Mesenchymal stem cell (in vitro differentiated cells and primary cell): ENCODE measurements at regions not wholly inside any gene's neighbourhood (a gene's known extent, or its start where the extent isn't known, plus 50 kb on each side); places are given as distances from the start of the nearest gene placed in this dataset.

ENCODE experiments used
- DNase-seq: peaks from one replicate; pipeline ENCODE4 v3.0.0-alpha.2; 2013
- H2AFZ ChIP-seq: one replicate; pipeline ENCODE4 v1.6.1; 2013; ENCODE audit warnings: low read depth, mild to moderate bottlenecking, control low read depth, inconsistent platforms, low read length, moderate library complexity
- H2AK5ac ChIP-seq: 2 replicates; pipeline ENCODE4 v1.6.1; 2013; ENCODE audit warnings: low read length, moderate library complexity, mild to moderate bottlenecking, inconsistent platforms; ENCODE audit not compliant: severe bottlenecking
- H2BK120ac ChIP-seq: one replicate; pipeline ENCODE4 v1.6.1; 2013; ENCODE audit warnings: low read depth, mild to moderate bottlenecking, inconsistent platforms, low read length, moderate library complexity
- H2BK12ac ChIP-seq, 2 experiments: one replicate each; pipeline ENCODE4 v1.6.1; 2013; ENCODE audit warnings: inconsistent platforms in 2 of 2, low read length in 2 of 2, mild to moderate bottlenecking in 2 of 2, moderate library complexity in 2 of 2, control low read depth in 1 of 2
- H2BK15ac ChIP-seq: one replicate; pipeline ENCODE4 v1.6.1; 2013; ENCODE audit warnings: mild to moderate bottlenecking, low read depth, inconsistent platforms; ENCODE audit not compliant: poor library complexity, severe bottlenecking
- H2BK5ac ChIP-seq: 2 replicates; pipeline ENCODE4 v1.6.1; 2013; ENCODE audit warnings: low read depth, mild to moderate bottlenecking, low read length, control low read depth, inconsistent platforms; ENCODE audit not compliant: poor library complexity, severe bottlenecking
- H3K14ac ChIP-seq, 2 experiments: one replicate each; pipeline ENCODE4 v1.6.1; 2013; ENCODE audit warnings: inconsistent platforms in 2 of 2, low read length in 2 of 2, control low read depth in 1 of 2, mild to moderate bottlenecking in 1 of 2, moderate library complexity in 1 of 2
- H3K18ac ChIP-seq, 2 experiments: one replicate each; pipeline ENCODE4 v1.6.1; 2013; ENCODE audit warnings: inconsistent platforms in 2 of 2, low read length in 2 of 2, control low read depth in 1 of 2, low read depth in 1 of 2, mild to moderate bottlenecking in 1 of 2
- H3K23ac ChIP-seq, 2 experiments: one replicate each; pipeline ENCODE4 v1.6.1; 2013; ENCODE audit warnings: inconsistent platforms in 2 of 2, low read length in 2 of 2, mild to moderate bottlenecking in 2 of 2, moderate library complexity in 2 of 2, control low read depth in 1 of 2
- H3K27ac ChIP-seq: 2 replicates; pipeline ENCODE4 v1.5.1; 2013; ENCODE audit warnings: mild to moderate bottlenecking, moderate library complexity, low read length, control low read depth, inconsistent platforms; ENCODE audit not compliant: poor library complexity, severe bottlenecking
- H3K27me3 ChIP-seq, 2 experiments: 2 replicates each; pipeline versions ENCODE4 v1.6.1 to v1.7.0; 2013; ENCODE audit warnings: low read length in 2 of 2, mild to moderate bottlenecking in 2 of 2, moderate library complexity in 2 of 2, control low read depth in 1 of 2, inconsistent platforms in 1 of 2; ENCODE audit not compliant: control insufficient read depth in 1 of 2, insufficient read depth in 1 of 2
- H3K36me3 ChIP-seq, 2 experiments: 2 replicates each; pipeline versions ENCODE4 v1.6.1 to v1.7.0; 2013; ENCODE audit warnings: low read length in 2 of 2, control low read depth in 1 of 2, inconsistent platforms in 1 of 2, low read depth in 1 of 2, mild to moderate bottlenecking in 1 of 2; ENCODE audit not compliant: insufficient read depth in 2 of 2, control insufficient read depth in 1 of 2
- H3K4ac ChIP-seq, 2 experiments: one replicate each; pipeline ENCODE4 v1.6.1; 2013; ENCODE audit warnings: inconsistent platforms in 2 of 2, low read length in 2 of 2, mild to moderate bottlenecking in 2 of 2, moderate library complexity in 2 of 2, control low read depth in 1 of 2, low read depth in 1 of 2
- H3K4me1 ChIP-seq: 2 replicates; pipeline ENCODE4 v1.6.1; 2013; ENCODE audit warnings: low read depth, low read length, control low read depth; ENCODE audit not compliant: control insufficient read depth, insufficient read depth
- H3K4me2 ChIP-seq: 2 replicates; pipeline ENCODE4 v1.6.1; 2013; ENCODE audit warnings: low read length, mild to moderate bottlenecking, inconsistent platforms; ENCODE audit not compliant: poor library complexity, severe bottlenecking
- H3K4me3 ChIP-seq, 2 experiments: 2 replicates each; pipeline versions ENCODE4 v1.5.1 to v1.7.0; 2013; ENCODE audit warnings: low read length in 2 of 2, mild to moderate bottlenecking in 2 of 2, control low read depth in 1 of 2, low read depth in 1 of 2; ENCODE audit not compliant: insufficient read depth in 1 of 2
- H3K79me1 ChIP-seq: replicated peaks from 2 replicates; pipeline ENCODE4 v1.6.1; 2013; ENCODE audit warnings: mild to moderate bottlenecking, control low read depth, low read length, inconsistent platforms; ENCODE audit not compliant: poor library complexity, severe bottlenecking
- H3K9ac ChIP-seq: 2 replicates; pipeline ENCODE4 v1.7.0; 2013; ENCODE audit warnings: mild to moderate bottlenecking, low read length, moderate library complexity
- H3K9me3 ChIP-seq: 2 replicates; pipeline ENCODE4 v1.7.0; 2013; ENCODE audit warnings: mild to moderate bottlenecking, low read length; ENCODE audit not compliant: control insufficient read depth
- H4K8ac ChIP-seq: one replicate; pipeline ENCODE4 v1.6.1; 2013; ENCODE audit warnings: inconsistent platforms, mild to moderate bottlenecking, low read length, moderate library complexity
- H4K91ac ChIP-seq: one replicate; pipeline ENCODE4 v1.6.1; 2013; ENCODE audit warnings: mild to moderate bottlenecking, low read length, inconsistent platforms
- WGBS: methylation state at CpG from one replicate; pipeline ENCODE4 v1.1.7; 2013; ENCODE audit warnings: mixed read lengths; 5-methylcytosine and 5-hydroxymethylcytosine counted together

DNA sequence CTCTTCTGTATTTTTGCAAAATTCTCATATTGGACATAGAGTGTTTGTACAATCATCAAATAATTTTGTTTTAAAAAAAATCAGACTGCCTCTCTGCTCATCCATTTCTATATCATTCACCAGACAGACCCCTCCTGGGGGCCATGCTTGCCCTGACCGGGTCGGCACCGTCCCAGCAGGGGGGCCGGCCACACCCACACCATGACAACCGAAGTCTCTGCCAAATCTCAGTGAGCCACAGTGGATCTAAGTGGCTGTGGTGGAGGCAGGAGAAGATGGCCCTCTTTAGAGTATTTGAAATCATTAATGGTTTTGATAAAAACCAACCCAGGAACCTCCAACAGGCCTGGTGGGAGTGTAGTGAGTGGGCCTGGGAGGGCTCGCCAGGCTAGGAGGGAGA lies 66.9 kb upstream of the ADRA2C start:
- no peak overlapping the region for H3K23ac ChIP-seq
- no peak overlapping the region for H2AK5ac ChIP-seq
- H3K9ac ChIP-seq, result no peak overlapping the region
- WGBS, result 66% methylated on average over 6 of the region's 6 CpGs
- H3K4ac ChIP-seq, result no peak overlapping the region
- H3K27me3 ChIP-seq, result peaks cover 19 to 61% of the 10 kb centered on the region in 2 experiments
- H2BK5ac ChIP-seq, result no peak overlapping the region
- H3K14ac ChIP-seq, result no peak overlapping the region
- no peak overlapping the region for H3K4me3 ChIP-seq
- H3K18ac ChIP-seq, result no peak overlapping the region
- H3K27ac ChIP-seq, result no peak overlapping the region
- DNase-seq, result no peak
- no peak overlapping the region for H2BK15ac ChIP-seq
- H3K9me3 ChIP-seq, result peaks cover 25% of the 10 kb centered on the region
- no peaks in the 10 kb centered on the region for H3K4me1 ChIP-seq
- no peak overlapping the region for H4K91ac ChIP-seq
- no peak overlapping the region for H2BK120ac ChIP-seq
- no peaks in the 10 kb centered on the region for H3K36me3 ChIP-seq
- no peak overlapping the region for H2AFZ ChIP-seq
- no peaks in the 10 kb centered on the region for H3K79me1 ChIP-seq
- no peak overlapping the region for H4K8ac ChIP-seq
- H3K4me2 ChIP-seq, result no peak overlapping the region
- no peak overlapping the region for H2BK12ac ChIP-seq

DNA sequence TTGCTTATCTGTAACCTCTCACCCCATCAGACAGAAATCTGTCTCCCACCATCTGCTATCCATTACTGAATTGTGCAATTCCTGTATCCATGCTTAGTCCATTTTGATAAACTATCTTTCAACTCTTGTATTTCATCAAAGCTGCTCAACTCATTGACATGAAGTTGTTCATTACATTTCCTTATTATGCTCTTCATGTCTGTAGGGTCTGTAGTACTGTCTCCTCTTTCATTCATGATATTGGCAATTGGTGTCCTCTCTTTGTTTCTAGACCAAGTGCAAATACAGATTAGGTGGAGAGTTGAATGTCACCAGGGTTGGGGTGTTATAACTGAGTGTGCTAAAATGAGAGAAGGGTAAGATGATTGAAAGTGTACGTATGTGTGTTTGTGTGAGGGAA lies 69.2 kb upstream of the ADRA2C start:
- H2BK120ac ChIP-seq, result no peak overlapping the region
- WGBS, result 92% methylated on average over 1 of the region's 1 CpG
- H2BK12ac ChIP-seq, result no peak overlapping the region
- no peak overlapping the region for H3K4ac ChIP-seq
- no peak overlapping the region for H3K18ac ChIP-seq
- no peak overlapping the region for H3K27ac ChIP-seq
- H3K79me1 ChIP-seq, result no peaks in the 10 kb centered on the region
- H3K9me3 ChIP-seq, result peaks cover 25% of the 10 kb centered on the region
- no peak overlapping the region for H3K23ac ChIP-seq
- no peak overlapping the region for H4K8ac ChIP-seq
- no peak overlapping the region for H3K4me2 ChIP-seq
- no peak overlapping the region for H3K9ac ChIP-seq
- no peak overlapping the region for H3K4me3 ChIP-seq
- DNase-seq, result no peak
- H2AFZ ChIP-seq, result no peak overlapping the region
- H2AK5ac ChIP-seq, result no peak overlapping the region
- H3K14ac ChIP-seq, result no peak overlapping the region
- H2BK5ac ChIP-seq, result no peak overlapping the region
- no peaks in the 10 kb centered on the region for H3K36me3 ChIP-seq
- no peak overlapping the region for H4K91ac ChIP-seq
- H3K27me3 ChIP-seq, result peaks cover 3 to 49% of the 10 kb centered on the region in 2 experiments
- no peaks in the 10 kb centered on the region for H3K4me1 ChIP-seq
- no peak overlapping the region for H2BK15ac ChIP-seq

DNA sequence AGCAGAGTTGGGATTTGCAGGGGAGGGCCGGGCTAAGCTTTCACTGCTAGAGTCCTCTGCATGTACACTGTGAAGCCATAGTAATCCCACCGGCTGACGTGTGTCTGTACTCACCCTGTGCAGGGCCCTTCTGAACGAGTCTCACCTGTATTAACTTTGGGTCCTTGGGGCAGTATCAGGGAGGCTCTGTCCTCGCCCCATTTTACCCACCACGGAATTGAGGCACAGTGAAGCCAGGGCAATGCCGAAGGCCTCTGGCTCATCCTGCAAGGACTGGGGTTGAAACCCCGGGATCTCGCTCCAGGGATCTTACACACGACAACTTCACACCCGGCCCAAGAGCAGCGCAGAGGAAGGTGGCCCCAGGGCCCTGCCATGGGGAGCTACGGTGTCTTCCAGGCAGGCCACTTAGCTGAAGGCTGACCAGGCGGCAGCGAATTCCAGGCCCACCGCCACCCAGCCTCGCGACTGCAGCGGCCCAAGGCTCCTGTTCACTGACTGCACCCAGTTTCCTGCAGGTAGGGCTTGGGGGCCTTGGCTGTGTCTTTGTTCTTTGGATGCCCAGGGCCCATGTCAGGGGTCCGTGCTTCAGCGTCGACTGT lies 75.5 kb upstream of the ADRA2C start:
- peaks cover 9% of the 10 kb centered on the region for H3K9me3 ChIP-seq

DNA sequence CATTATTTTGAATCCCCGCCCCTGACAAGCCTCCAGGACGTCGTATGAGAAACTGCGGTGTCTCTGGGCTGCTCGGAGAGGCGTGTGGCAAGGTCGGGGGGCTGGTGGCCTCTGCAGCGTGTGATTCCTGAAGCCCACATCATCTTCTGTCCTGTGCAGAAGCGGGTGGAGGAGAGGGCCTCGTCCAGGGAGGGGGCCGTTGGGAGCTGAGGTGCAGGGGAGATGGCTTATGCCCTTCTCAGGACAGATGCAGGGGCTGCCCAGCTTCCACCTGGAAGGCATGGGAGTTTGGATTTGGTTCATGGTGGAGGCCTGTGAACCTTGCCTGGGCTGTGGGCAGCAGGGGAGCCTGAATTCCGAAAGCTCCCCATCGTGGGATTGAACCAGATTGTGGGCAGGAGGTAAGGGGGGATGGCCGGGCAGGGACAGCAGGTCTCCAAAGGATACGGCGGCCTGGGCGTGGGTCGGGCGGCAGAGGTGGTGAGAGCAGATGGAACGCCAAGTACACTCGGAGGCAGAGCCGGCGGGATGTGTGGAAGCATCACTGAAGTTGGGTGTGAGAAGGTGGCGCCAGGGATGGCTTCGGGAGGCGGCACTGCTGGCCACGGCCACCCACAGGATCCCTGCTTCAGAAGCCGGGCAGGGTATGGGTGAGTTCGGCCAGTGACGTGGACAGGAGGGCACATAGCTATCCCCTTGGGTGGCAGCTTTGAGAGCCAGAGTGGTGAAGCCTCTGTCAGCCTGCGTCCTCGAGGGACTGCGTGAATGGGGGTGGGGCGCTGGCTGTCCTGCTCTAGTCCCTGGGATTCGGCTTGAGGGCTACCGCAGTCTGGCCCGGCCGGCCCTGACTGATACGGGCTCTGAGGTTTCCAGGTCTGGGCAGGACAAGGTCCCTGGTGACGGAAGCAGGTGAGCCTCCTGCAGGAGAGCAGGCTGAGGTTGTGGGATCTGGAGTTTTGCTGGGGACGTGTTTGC lies 76.3 kb upstream of the ADRA2C start:
- Histone ChIP-seq H3K9ac (no peak overlapping the region), H3K9me3 (peaks cover 4% of the 10 kb centered on the region), H3K27ac (no peak overlapping the region), H2BK120ac (no peak overlapping the region), H3K27me3 (peaks cover 0 to 25% of the 10 kb centered on the region in 2 experiments), H2AK5ac (no peak overlapping the region), H3K79me1 (no peaks in the 10 kb centered on the region), H3K36me3 (no peaks in the 10 kb centered on the region), H4K91ac (no peak overlapping the region), H3K4ac (no peak overlapping the region), H3K4me1 (no peaks in the 10 kb centered on the region), H3K4me3 (no peak overlapping the region), H2AFZ (no peak overlapping the region), H3K23ac (no peak overlapping the region), H2BK5ac (no peak overlapping the region), H3K18ac (no peak overlapping the region), H2BK15ac (no peak overlapping the region), H4K8ac (no peak overlapping the region), H3K4me2 (no peak overlapping the region), H3K14ac (no peak overlapping the region), H2BK12ac (no peak overlapping the region)
- 87% methylated on average over 41 of the region's 41 CpGs for WGBS
- DNase-seq, result no peak

More for the DNA sequence above, 75.5 kb upstream of the ADRA2C start:
- no peak overlapping the region for H3K4me2 ChIP-seq
- no peak overlapping the region for H3K4me3 ChIP-seq
- H2BK12ac ChIP-seq, result no peak overlapping the region
- no peak overlapping the region for H3K23ac ChIP-seq
- H3K4me1 ChIP-seq, result no peaks in the 10 kb centered on the region
- H2BK5ac ChIP-seq, result no peak overlapping the region
- no peak overlapping the region for H3K27ac ChIP-seq
- H2AFZ ChIP-seq, result no peak overlapping the region
- 88% methylated on average over 22 of the region's 22 CpGs for WGBS
- H3K9ac ChIP-seq, result no peak overlapping the region
- H3K36me3 ChIP-seq, result no peaks in the 10 kb centered on the region
- no peak overlapping the region for H4K8ac ChIP-seq
- no peak overlapping the region for H4K91ac ChIP-seq
- no peak for DNase-seq
- no peak overlapping the region for H3K14ac ChIP-seq
- H3K18ac ChIP-seq, result no peak overlapping the region
- H3K27me3 ChIP-seq, result peaks cover 0 to 20% of the 10 kb centered on the region in 2 experiments
- no peak overlapping the region for H2BK120ac ChIP-seq
- no peak overlapping the region for H2AK5ac ChIP-seq
- H3K4ac ChIP-seq, result no peak overlapping the region
- no peaks in the 10 kb centered on the region for H3K79me1 ChIP-seq
- no peak overlapping the region for H2BK15ac ChIP-seq
